ENCODE measurements at regions not wholly inside any gene's neighbourhood (a gene's known extent, or its start where the extent isn't known, plus 50 kb on each side); places are given as distances from the start of the nearest gene placed in this dataset.

GRCh38 chr11:116210663-116211062, 562.1 kb downstream of the BUD13 start:
- TF ChIP-seq CTCF (IDR thresholded peaks at IDR 0.05): no peak
- no peak for TF ChIP-seq POLR2A (IDR thresholded peaks at IDR 0.05)
